ENCODE measurements at regions not wholly inside any gene's neighbourhood (a gene's known extent, or its start where the extent isn't known, plus 50 kb on each side); places are given as distances from the start of the nearest gene placed in this dataset.
"Not testable (repeated sequence)": the region's sequence is repeated elsewhere in the genome, so short reads cannot be mapped to it uniquely, and the experiment has no call there.

DNA sequence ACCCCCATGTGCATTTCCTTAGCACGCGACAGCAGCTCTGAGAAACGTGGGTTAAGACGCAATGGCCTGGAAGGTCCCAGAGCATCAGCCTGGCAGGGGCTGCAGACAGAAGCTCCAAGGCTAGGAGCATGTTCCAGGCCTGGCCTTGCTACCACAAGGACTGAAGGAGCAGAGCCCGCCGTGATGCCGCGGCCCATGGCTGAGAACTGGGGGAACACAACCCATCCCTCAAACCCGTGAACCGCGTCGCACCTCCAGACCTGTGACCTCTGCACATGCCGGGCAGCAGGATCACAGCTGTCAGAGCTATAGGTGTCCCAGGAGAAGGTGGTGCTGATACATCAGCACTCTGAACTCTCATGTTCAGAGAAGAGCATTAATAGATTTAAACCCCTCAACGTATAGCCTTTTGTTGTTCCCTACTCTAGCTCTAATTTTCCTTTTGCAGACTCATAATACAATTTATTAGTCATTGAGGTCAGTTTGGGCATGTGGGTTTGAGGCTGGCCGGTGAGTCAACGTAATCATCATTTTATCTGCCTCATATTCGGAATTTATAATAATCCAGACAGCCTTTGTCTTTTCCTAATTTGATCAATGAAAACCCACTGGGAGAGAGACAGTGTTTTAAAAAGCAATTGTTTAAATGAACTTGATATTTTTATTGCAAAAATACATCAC, 222.5 kb upstream of the TCERG1L start:
- DNase-seq, result no peak

DNA sequence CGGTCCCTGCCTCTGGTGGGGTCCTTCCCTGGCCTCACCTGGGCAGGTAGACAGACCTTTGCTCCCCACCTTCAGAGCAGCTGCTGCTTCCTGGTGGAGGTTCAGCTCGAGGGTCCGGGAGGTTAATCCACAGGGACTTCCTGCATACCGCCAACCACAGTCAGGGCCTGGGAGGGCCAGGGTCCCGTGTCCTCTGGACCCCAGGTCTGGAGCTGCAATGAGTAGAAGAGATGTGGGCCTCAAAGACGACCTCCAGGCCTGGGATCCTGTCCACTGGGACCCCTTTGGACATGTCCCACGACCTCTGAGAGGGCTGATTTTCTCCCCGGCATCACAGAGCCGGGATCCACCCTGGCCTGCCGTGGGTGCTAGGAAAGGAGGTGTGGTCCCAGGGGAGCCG, 223.3 kb upstream of the TCERG1L start:
- DNase-seq, result no peak

DNA sequence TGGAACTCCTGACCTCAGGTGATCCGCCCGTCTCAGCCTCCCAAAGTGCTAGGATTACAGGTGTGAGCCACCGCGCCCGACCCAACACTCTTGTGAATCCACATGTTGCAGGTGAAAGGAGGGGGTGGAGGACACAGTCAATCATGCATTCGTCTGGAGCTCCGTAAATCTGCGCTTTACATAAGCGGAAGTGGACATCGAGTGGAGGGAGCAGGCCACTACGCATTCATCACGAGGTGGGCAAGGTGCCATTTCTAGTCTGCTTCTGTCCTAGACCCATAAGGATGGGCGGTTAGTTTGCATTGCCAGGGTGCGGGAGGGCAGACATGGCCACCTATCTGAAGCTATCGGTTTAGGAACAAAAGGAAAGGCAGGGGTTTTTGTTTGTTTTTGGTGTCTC, 225.2 kb upstream of the TCERG1L start:
- no peak for DNase-seq

DNA sequence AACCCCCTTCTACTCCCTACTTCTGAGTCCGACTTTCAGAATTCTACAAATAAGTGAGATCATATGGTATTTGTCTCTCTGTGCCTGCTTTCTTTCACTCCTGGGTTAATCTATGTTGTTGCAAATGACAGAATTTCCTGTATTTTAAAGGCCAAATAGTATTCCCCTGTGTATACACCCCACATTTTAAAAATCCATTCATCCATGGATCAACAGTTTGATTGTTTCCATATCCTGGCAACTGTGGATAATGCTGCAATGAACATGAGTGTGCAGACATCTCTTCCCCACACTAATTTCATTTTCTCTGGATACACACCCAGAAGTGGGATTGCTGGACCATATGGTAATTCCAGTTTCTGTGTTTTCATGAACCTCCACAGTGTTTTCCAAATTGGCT, 225.8 kb upstream of the TCERG1L start:
- no peak for DNase-seq

DNA sequence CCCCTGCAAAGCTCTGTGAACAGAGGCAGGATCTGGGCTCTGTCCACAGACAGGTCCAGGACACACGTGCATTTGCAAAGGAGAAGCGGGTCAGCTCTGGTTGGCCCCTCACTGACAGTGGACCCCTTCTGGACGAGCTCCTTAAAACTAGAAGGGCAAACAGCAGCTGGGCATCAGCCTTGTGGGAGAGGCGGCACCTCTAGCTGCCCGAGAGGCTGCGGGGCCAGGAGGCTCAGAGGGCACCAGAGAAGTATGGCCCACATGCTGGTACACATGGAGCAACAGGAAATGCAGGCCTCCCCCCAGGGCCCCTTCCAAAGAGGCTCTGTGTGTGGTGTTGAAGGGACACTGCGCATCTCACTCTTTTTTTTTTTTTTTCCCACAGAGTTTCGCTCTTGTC, 233.0 kb upstream of the TCERG1L start:
- DNase-seq, result no peak

DNA sequence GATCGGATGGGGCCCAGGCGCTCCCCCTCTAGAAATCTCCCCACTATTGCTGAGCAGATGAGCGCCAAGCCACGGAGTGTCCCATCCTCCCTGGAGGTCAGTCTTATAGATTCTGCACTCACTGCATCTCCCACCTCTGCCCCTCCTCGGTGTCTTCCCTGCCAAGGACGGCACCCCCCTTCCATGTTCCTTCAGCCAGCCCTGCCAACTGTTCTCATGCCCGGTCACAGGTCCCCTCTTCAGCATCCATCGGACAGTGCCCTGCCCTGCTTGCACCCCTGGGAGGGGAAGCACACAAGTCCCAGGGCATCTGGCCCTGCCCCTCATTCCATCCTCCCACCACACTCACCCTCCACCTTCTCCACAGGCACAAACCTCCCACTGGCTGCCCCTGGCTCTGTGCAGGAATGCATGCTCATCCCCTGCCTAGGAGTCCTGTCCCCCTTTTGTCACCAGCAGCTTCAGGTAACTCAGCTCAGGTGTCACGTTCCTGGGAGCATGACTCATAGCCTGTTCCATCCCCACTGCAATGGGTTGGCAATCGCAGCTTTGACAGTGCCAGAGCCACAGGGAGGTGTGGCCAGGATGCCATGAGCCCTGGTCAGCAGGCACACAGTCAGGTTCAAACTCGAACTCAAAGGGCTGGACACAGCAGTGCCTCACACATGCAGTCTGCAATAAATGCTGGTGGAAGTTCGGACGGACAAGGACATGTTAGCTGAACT, 234.7 kb upstream of the TCERG1L start:
- DNase-seq, result no peak

DNA sequence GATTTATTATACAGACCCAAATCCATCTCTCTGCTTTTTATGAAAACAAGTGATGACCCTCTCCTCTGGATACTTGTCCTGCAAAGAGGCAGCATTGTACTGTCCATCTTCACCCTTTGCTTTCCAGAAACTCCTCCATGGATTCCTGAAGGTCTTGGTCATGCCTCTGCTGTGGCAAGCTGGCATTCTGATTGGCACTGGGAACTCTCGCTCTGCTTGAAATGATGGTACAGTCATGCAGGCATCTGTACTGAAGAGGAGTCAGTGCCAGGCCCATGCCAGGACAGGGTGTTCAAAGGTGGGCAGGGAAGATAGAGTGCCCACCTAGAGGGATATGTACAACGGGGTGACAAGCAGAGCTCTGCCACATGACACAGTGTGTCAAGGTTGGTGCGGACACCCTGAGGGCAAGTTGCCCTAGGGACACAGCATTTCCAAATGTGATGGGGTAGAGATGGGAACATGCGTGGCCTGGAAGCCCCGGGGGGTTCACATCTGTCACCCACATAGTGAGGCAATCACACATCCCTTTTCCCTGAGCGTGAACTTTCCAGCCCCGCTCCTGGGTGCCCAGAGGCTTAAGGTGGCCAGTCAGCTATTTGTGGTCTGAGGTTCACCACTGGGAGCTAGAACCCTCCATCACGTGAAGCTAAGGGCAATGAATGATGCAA, 235.7 kb upstream of the TCERG1L start:
- no peak for DNase-seq

DNA sequence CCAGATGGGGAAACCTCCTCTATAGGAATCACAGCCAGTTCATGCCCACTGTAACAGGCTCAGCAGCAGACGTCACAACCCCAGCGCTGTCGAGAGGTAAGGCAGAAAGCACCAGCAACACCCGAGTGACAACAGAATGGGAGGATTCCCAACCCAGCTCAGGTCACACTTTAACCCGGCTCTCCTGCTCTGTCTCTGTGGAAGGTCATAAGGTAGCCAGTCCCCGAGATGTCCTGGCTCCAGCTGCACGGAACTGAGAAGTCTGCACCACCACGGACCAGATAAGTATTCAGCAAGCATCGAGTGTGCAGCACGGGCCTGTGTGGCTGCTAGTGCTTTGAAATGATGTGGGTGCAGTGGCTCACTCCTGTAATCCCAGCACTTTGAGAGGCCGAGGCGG, 236.7 kb upstream of the TCERG1L start:
- no peak for DNase-seq

DNA sequence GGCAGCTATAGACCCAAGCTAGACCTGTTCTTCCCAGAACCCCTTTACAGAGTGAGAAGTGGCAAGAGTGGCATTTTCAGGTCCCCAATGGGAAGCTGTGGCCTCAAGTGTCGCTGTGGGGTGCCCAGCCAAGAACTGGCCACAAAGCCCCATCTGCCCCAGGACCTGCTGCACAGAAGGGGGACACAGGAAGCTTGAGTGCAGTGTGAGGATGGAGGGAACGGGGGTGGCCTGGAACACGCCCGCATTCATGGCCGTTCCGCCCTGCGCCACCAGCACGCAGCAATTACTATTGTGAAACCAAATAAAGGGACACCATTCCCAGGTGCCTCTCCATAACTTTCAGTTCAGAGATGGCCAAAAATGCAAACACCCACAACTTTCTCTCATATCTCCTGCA, 237.6 kb upstream of the TCERG1L start:
- no peak for DNase-seq

DNA sequence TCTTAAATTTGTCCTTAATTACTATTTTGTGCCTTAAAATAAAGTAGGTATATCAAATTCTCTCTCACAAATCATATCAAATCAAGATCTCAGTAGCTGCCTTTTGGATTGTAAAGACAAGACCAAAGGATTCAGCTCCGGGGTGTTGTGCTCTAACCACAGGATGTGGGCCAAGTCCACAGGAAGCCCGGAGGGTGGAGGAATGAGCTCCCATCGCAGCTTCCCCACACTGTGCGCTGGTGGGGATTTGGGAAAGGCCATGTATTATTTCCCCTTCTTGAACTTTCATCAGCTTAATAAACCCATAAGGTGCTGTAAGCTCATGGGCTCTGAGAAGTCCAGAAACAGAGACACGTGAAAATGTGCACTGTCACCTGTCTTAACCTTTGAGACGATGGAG, 241.6 kb upstream of the TCERG1L start:
- no peak for DNase-seq

DNA sequence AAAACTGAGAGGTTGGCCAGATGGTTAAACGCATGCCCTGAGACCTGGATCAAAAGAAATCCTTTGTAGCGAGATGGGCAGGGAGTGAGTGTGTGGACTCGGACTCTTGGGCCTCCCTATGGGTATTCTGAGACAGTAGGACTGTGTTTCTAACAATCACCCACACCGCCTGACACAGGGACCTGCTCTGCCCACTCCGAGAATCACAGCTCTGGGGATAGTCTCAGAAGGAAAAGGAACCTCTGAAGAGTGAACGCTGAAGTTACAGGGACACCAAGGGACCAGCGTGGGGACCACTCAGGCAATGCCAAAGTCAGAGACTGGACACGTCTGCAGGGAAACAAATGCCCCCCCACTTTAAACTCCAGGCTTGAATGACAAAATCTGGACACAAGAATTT, 242.1 kb upstream of the TCERG1L start:
- no peak for DNase-seq

DNA sequence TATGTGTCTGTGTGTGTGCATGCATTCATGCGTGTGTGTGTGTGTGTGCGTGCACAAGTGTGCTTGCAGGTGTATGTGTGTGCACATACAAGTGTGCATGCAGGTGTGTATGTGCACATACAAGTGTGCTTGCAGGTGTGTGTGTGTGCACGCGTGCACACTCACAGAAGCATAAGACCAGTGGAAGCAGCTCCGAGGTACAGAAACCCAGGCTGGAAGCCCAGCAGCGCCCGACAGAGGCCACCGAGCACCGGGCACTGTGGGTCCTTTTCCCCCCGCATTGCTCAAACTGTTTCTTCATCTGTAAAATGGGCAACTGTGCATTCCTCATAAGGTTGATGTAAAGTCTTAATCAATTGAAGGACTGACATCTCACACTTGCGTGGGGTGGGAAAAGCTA, 243.3 kb upstream of the TCERG1L start:
- DNase-seq, result no peak

DNA sequence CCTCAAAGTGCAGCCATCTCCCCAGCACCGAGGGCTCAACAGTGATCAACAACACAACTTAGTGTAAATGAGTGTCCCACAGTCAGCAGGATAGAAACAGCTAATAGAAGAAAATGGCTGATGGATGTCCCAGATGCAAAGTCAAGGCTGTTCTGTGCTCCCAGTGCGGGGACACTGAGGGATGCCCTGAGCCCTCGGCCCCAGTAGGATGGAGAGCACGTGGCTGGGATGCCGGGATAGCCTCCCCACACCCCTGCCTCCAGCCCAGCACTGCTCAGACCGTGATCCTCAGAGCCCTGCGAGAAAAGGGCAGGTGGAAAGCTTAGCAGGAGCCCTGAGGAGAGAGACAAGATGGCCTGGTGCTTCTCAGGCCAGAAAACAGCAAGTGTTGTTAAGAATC, 243.9 kb upstream of the TCERG1L start:
- no peak for DNase-seq

DNA sequence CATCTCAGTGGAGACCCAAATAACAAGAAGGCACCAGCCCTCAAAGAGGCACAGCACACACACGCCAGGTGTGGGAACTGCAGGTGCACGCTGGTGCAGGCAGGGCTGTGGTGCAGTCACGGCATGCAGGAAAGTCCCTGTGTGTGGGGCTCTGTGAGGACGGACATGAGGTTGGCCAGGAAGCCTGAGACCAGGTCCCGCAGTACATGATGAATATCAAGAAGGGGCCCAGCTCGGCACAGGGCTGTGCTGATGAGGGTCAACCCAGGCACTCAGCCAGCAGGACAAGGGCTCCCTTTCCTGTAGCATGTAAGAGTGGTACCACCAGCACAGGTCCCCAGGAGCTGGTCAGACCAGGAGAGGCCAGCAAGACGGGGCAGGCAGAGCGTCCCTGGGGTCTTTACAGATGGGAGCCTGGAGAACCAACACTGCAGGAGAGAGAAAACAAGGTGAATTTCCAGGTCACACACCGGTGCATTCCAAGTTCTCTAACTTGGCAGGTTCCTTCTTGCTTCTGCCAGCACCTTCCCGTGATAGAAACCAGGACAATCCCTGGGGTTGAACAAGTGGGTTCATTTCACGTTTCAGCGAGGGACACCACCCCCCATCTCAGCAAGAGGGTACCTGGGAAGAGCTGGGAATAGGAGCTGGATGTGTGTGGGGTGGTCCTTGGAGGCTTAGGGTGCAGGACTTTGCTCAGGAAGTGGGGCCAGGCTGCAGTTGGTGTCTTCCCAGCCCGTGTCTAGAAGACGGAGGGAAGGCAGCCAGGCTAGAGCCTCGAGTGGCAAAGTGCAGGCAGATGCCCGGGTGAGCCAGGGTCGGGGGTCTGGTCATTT, 244.8 kb upstream of the TCERG1L start:
- DNase-seq, result no peak

DNA sequence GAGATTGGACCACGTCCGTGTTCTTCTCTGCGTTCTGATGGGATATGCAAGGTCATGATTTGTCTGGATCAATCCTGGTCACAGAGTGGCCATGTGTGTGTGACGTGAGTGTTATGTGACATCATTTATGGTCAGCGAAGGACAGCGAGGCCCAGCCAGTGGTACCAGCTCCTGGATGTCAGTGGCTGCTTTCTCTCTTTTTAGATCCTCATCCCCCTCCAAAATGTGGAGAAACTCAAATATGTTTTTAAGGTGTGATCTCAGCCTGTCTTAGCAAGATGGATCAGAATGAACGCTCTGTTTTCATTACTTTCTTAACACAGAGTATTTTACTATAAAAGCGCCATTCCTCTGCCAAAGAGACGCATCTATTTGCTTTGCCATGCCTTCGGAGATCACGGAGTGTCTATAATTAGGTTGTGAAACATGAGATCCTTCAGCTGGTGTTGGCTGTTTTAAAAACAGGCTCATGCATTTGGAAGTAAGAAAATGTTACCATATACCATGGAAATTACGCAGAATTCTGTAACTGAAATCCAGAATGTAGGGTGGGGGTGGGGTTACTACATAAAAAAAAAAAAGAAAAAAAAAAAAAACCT, 245.5 kb upstream of the TCERG1L start:
- DNase-seq, result no peak

DNA sequence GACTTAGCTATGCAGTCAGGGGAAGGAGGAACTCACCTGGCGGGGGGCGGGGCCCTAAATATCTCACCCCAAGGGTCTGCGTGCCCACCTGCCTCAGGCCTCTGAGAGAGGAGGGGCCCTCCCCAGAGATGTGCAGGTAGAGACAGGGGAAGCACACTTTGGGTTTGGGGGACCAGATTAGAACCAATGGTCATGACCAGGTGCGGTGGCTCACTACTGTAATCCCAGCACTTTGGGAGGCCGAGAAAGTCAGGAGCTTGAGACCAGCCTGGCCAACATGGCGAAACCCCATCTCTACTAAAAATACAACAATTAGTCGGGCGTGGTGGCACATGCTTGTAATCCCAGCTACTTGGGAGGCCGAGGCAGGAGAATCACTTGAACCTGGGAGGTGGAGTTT, 246.4 kb upstream of the TCERG1L start:
- DNase-seq, result not testable (repeated sequence)

DNA sequence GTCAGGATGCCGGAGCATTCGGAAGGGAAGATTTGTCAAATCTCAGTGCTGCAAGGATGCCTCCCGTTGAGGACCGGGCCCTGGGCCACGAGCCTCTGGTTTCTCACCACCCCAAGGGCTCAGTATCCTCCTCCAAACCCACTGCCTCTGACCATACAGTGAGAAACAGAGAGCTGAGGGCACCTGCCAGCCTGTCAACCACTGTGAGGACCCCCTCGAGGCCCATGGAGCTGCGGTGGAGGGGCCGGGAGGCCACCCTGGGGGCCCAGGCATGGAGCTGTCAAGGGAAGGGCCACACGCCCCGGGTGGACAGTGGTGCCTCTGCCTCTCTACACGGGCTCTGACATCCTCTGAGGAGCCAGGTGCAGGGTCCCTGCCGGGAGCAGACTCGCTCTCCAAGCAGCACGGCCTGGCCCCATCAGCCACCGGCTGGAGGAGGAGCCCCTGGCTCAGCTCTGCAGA, 248.0 kb upstream of the TCERG1L start:
- no peak for DNase-seq

DNA sequence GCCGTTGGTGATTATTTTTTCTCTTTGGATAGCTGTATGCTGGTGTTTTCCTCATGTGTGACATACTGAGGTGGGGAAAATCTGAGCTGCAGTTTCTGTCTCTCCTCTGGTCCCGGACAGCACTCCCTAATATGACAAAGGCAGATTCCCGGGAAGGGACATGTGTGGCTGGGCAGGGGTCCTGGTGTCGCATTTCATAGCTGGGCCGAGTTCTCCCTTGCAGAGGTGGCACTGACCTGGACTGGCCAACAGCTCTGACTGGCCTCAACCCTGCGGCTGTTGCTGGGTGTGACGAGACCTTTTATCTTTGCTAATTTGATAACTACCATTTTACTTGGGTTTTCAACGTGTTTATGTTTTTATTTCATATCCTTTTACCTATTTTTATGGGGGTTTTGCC, 248.6 kb upstream of the TCERG1L start:
- no peak for DNase-seq

DNA sequence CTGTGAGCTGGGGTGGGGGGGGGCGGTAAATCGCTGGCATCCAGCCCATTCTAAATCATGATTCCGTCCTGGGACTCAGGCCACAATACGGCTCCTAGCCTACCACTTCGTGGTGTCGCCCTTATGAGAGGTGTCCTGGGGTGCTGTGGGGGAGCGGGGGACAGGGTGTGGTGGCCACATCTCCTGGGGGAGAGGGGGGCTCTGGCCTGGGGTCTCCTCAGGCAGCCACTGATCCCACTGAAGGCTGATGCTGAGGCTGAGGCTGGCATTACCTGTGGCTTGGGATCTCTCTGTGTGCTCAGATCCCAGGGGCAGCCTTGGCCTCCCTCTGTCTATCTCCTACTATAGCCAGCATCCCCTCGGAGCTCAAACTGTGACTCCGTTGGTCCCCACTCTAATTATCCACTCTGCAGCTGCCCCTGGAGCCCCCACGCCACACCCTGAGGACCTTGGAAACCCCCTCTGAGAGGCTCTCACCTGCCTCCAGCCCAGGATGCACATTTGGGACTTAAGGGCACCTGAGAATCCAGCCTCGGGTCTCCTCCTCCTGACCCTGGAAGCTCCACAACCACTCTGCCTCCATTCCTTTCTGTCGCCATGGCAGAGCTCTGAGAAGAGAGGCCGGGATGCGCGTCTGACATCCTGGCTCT, 249.3 kb upstream of the TCERG1L start:
- no peak for DNase-seq

DNA sequence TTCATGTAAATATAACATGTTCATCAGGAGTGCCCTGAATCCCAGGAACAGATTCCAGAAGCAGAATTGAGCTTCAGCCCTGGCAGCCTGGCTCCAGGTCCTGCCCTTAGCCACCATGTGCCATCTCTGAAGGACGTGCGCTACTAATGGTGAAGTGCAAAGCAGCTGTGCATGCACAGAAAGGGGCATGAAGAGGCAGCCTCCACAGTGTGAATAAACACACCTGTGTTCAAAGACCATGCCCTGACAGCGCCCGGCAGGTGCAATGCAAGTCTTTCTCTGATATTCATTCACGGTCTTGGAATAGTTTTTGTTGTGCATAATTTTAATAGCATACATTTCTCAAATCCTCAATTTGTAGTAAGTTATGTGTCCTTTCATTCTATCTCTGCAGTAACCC, 250.4 kb upstream of the TCERG1L start:
- no peak for DNase-seq

DNA sequence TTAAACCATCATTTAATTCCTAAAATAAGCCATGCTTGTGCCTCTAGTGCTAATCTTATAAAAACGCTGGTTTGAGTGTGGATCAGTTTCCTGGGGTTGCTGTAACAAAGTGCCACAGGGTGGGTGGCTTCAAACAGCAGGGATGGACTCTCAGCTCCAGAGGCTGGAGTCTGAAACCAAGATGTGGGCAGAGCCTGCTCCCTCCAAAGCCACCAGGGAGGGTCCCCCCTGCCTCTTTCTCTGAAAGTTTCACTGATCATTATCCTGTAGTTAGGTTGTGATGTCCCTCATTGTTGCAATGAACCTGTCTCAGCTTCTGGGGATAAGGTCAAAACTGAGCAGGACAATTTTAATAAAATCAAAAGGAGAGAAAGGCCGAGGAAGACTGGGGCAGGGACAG, 251.9 kb upstream of the TCERG1L start:
- no peak for DNase-seq

Data from NK-92 treated with Interleukin-12 subunit alpha and Interleukin-12 subunit beta, amount 100 ng/mL, for 24 hours (cell line).